ENCODE measurements at regions not wholly inside any gene's neighbourhood (a gene's known extent, or its start where the extent isn't known, plus 50 kb on each side); places are given as distances from the start of the nearest gene placed in this dataset.

DNA sequence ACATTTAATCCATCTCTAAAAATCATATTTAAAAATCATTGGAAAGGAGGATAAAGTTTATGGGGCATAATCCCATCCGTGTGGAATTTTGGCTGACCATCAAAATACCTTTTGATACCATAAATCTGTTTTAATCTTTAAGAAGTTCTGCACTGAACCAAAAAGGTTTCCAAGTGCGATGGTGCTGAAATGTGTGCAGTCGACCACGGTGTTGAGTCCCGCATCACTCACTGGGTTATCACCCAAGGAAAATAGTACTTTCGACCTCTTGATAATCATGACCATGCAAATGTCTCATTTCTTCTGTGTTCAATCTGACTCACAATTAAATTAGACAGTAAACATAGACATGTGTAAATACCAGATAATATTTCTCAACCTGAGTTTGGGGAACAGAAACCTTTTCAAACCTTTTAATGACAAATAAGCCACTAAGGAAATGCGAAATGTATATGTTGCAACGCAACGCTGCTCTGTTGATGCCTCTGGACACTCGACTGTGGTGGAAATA, 62.0 kb upstream of the CDH6 start:
- TF ChIP-seq, protein P1, sequence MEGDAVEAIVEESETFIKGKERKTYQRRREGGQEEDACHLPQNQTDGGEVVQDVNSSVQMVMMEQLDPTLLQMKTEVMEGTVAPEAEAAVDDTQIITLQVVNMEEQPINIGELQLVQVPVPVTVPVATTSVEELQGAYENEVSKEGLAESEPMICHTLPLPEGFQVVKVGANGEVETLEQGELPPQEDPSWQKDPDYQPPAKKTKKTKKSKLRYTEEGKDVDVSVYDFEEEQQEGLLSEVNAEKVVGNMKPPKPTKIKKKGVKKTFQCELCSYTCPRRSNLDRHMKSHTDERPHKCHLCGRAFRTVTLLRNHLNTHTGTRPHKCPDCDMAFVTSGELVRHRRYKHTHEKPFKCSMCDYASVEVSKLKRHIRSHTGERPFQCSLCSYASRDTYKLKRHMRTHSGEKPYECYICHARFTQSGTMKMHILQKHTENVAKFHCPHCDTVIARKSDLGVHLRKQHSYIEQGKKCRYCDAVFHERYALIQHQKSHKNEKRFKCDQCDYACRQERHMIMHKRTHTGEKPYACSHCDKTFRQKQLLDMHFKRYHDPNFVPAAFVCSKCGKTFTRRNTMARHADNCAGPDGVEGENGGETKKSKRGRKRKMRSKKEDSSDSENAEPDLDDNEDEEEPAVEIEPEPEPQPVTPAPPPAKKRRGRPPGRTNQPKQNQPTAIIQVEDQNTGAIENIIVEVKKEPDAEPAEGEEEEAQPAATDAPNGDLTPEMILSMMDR (IDR thresholded peaks at IDR 0.05) = no peak
- no peak for TF ChIP-seq POLR2A (IDR thresholded peaks at IDR 0.05)

Data from body of pancreas (tissue), 4 donors.